GM21723 (cell line): ENCODE measurements at regions not wholly inside any gene's neighbourhood (a gene's known extent, or its start where the extent isn't known, plus 50 kb on each side); places are given as distances from the start of the nearest gene placed in this dataset.

Experiments used
- ATAC-seq: cut with Tn5 transposase; IDR thresholded peaks from one replicate; pipeline ENCODE4 v1.9.1; 2021; ENCODE audit warnings: mild to moderate bottlenecking, moderate library complexity; ENCODE audit not compliant: unreplicated experiment

DNA sequence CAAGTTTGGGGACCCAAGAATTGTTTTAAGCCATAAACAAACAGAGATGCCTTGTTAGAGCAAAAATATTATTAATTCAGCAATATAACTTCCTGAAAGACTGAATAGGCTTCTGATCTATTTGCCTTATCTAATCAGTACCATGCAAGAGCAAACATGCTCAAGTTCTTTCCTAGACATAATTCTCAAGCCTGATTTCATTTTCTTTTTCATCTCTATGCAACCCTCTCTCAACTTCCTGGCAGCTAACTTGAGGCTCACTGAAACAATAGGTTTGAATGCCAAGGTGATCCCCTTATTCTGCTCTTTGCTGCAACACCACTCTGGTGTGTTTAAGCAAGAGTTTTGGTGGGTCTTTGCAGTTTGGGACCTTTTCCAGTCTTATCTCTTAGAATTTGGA lies 230.9 kb upstream of the CD96 start:
- no peak for ATAC-seq

- peak; percentile 95 for ATAC-seq
Observed at GRCh38 chr3:111311709-111312235, 230.2 kb upstream of the CD96 start.

- ATAC-seq = no peak
Observed at GRCh38 chr3:111314181-111314873, 227.7 kb upstream of the CD96 start.

GRCh38 chr3:111314898-111315297 lies 227.1 kb upstream of the CD96 start:
- no peak for ATAC-seq

DNA sequence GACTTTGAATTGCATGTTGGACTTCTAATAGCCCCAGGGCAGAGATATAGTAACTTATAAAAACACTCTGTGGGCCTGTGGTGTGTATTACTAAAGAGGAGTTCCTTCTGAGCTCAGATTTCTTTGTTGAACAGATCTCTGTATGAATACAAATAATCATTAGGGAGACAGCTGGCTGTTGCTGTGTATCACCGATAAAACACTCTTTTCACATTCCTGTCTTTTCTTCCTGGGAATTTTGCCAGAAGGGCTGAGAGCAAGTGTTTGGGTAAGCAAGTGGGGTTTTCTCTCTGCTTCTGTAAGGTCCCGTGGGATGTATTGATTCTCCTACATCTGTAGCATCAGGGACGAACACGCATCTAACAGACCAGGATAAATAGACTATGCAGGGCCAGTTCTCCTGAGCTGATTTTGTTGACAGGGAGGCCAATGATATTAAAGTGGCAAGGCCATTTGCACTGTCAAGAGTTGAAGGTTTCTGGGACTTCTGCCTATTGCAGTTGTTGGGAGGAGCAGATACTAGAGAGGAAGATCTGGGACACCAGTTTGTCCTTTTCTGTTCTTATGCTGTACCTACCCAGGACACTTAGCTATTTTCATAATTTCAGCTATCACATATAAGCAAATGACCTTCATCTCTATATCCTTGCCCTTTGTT lies 225.9 kb upstream of the CD96 start:
- no peak for ATAC-seq

- ATAC-seq = no peak
Observed at GRCh38 chr3:111318289-111318688, 223.7 kb upstream of the CD96 start.

- no peak for ATAC-seq
Observed at GRCh38 chr3:111319598-111319997, 222.4 kb upstream of the CD96 start.

GRCh38 chr3:111321786-111322185 lies 220.2 kb upstream of the CD96 start:
- no peak for ATAC-seq

GRCh38 chr3:111323019-111323418 lies 219.0 kb upstream of the CD96 start:
- ATAC-seq = no peak

DNA sequence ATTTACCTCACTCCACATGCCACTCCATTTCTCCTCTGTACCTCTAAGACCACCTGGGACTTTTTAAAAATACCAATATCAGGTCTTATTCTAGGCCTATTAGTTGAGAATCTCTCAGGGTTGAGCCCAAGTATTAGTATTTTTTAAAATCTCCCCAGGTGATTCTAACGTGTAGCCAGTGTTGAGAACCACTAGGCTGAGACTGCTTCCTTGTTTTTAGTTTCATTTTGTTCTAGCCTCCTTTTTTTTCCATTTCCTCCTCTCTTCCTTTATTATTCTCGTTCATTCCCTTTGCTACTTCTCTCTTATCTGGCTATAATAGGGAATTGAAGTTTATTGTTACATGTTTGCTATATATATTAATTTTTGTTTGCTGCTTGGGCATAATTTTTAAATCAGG lies 217.8 kb upstream of the CD96 start:
- no peak for ATAC-seq

GRCh38 chr3:111324645-111325044 lies 217.4 kb upstream of the CD96 start:
- ATAC-seq = no peak

DNA sequence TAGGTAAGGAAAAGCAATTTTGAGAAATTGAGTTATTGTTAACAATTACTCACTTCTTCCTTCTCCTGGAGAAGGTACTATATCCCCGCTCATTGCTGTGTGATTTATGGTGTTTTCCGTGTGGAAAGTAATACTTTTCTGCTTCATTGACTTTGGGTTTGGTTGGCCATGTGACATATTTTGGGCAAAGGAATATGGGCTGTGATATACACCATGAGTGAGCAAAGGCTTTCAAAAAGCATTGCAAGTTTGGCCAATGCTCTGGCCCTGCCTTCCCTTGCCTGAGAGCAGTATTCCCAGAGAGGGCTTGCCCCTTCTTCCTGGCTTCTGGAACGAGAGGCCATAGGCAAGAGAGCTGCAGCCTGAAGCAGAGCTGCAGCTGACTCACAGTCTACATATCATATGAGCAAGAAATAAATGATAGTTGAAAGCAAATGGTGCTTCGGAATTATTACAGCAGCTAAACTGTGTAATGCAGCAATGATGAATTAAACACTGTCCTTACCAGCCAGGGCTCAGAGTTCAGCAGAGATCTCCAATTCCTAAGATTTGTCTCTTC lies 216.8 kb upstream of the CD96 start:
- ATAC-seq = no peak

DNA sequence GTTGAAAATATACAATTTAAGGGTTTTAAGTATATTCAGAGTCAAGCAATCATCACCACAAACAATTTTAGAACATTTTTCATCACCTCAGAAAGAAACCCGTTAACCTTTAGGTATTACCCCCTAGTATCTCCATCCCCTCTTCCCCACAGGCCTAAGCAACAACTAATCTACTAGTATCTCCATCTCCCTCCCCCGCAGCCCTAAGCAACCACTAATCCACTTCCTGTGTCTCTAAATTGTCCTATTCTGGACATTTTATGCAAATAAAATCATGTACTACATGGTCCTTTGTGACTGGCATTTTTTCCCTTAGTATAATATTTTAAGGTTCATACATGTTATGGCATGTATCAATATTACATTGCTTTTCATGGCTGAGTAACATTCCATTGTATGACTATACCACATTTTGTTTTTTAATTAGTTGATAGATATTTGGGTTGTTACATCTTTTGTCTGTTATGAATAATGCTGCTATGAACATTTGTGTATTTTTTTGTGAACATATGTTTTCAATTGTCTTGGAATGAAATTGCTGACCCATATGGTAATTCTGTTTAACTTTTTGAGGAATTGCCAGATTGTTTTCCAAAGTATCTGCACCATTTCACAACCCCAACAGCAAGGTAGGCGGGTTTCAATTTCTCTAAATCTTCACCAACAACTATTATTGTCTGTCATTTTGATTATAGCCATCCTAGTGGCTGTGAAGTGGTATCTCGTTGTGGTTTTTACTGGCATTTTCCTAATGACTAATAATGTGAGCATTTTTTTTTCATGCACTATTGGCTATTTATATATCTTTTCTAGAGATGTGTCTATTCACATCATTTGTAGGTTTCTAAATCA lies 215.6 kb upstream of the CD96 start:
- ATAC-seq = peak; percentile 58

DNA sequence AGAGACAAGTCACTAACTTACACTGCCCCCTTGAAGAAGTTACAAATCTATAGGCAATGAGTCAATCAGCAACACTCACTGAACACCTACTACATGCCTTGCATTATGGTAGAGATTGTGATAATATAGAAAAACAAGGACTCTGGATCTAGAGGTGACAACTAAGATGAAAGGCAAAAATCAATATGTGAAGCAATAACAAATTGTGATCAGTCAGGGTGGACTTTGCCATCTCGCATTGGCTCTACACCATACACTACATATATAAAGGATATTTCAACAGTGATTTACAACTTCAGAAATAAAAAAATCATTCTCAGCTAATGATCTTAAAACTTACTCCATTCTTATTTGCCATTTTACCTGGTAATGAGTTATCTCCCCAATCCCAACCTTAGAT lies 210.7 kb upstream of the CD96 start:
- no peak for ATAC-seq

DNA sequence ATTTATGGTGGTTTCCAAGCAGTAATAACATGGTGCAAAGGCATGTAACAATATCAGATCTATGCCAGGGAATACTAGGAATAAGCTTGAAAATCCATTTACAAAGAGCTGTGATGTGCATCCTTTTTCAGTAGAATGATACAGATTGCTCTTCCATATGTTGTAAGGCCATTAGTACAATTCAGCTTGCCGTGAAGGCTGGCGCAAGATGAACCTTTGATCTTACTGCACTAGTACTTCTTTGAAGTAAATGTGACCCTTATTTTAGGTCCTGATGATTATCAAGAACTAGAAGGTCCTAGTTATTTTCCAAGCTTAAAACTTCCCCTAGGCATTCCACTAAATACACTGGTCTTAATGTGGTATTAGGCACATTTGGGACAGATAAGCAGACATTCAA lies 210.1 kb upstream of the CD96 start:
- no peak for ATAC-seq

GRCh38 chr3:111332488-111333080 lies 209.4 kb upstream of the CD96 start:
- no peak for ATAC-seq

DNA sequence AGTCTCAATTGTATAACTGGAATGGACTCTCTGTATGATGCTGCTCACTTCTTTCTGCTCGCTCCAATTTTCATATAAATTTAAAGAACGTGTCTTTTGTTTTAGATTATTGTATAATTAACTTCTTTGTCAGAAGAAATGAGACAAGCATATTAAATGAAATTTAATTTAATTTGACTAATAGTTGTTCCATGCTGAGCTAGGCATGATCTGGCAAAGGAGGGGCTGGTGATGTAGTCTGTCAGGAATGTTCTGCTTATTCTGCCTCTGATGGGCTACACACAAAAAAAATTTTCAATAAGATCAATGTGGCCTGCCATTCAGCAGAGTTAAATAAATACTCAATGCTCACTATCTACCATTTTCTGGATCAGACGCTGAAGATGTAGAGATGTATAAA lies 208.4 kb upstream of the CD96 start:
- ATAC-seq = no peak

DNA sequence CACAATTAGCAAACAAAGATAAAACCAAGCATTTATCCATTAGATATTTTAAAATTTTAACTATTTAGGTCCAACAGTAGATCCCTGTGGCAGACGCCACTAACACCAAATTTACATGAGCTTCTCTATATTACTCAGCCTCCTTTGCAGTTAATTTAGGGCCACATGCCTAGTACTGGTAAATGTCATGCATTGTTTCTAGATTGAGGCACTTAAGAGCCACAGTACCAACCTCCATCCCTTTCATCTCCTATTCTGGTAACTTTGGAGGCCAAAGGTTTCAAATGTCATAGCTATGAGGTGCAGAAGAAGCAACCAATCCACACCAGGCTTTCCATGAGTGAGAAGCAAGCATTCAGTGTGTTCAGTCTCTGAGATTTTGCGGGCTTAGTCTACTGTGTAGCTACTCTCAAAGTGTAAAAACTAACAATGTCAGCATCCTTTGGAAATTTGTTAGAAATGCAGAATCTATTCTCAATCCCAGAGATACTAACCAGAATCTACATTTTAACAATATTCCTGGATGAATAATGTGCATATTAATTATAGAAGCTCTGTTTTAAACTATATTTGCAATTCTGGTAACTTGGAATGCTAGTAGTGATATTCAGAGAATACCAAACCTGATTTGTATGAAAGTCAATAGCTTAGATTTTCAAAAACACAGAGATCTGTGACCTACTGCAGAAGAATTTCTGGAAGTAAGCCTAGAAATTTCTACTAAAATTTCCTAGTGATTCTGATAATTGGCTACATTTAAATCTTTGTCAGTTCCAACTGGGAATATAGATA lies 206.3 kb upstream of the CD96 start:
- ATAC-seq = no peak

GRCh38 chr3:111336511-111336910 lies 205.5 kb upstream of the CD96 start:
- ATAC-seq = no peak

GRCh38 chr3:111338059-111338698 lies 203.8 kb upstream of the CD96 start:
- ATAC-seq = no peak
